ENCODE measurements at regions not wholly inside any gene's neighbourhood (a gene's known extent, or its start where the extent isn't known, plus 50 kb on each side); places are given as distances from the start of the nearest gene placed in this dataset.

DNA sequence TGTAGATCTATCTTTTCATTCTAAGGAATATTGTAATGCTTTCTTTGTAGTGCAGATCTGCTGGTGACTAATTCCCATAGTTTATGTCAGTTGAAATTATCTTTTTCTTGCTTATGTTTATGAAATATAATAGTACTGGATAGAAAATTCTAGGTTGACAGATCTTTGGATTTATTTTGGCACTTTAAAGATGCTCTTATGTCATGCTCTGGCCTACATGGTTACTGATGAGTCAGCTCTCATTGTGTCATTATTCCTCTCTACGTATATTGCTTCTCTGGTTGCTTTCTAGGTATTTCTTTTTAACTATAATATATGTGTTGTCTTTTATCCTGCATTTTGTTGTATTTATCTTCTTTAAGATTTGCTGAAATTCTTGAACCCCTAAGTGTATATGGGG, 955.5 kb upstream of the CHORDC1 start:
- DNase-seq (ENCODE audit: low read depth) = no peak
- no peak for TF ChIP-seq CTCF (IDR thresholded peaks at IDR 0.05; ENCODE audit: low read depth, low read length, missing control alignments)
- no peak overlapping the region for H3K4me3 ChIP-seq (ENCODE audit: low read depth, low read length)

DNA sequence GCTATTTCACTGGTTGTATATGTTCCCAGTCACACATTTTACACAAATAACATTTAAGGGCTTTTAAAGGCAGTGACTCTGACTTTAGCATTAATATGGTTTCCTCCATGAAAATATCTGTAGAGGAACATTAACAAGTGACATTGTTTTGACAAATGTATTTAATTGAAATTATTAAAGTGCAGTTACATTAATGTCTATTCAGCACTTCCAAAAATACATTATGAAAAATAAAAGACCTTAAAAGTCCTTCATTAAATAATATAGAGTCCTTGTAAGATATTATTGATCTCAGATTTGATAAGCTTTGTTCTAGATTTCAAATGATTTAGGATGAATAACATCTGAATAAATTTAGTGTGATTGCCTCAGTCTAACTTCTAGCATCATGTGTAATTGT, 951.9 kb upstream of the CHORDC1 start:
- DNase-seq (ENCODE audit: low read depth) = no peak
- H3K4me3 ChIP-seq (ENCODE audit: low read depth, low read length) = no peak overlapping the region
- TF ChIP-seq CTCF (IDR thresholded peaks at IDR 0.05; ENCODE audit: low read depth, low read length, missing control alignments) = no peak

GRCh38 chr11:91174193-91174592, 951.3 kb upstream of the CHORDC1 start:
- DNase-seq (ENCODE audit: low read depth) = no peak
- no peak overlapping the region for H3K4me3 ChIP-seq (ENCODE audit: low read depth, low read length)
- no peak for TF ChIP-seq CTCF (IDR thresholded peaks at IDR 0.05; ENCODE audit: low read depth, low read length, missing control alignments)

- H3K4me3 ChIP-seq (ENCODE audit: low read depth, low read length) = no peak overlapping the region
- no peak for DNase-seq (ENCODE audit: low read depth)
- no peak for TF ChIP-seq CTCF (IDR thresholded peaks at IDR 0.05; ENCODE audit: low read depth, low read length, missing control alignments)
Observed at GRCh38 chr11:91173701-91174100, 950.9 kb upstream of the CHORDC1 start.

GRCh38 chr11:91170711-91171110, 947.9 kb upstream of the CHORDC1 start:
- H3K4me3 ChIP-seq (ENCODE audit: low read depth, low read length) = no peak overlapping the region
- TF ChIP-seq CTCF (IDR thresholded peaks at IDR 0.05; ENCODE audit: low read depth, low read length, missing control alignments) = no peak
- DNase-seq (ENCODE audit: low read depth) = no peak

GRCh38 chr11:91164452-91164822, 941.6 kb upstream of the CHORDC1 start:
- no peak for TF ChIP-seq CTCF (IDR thresholded peaks at IDR 0.05; ENCODE audit: low read depth, low read length, missing control alignments)
- DNase-seq (ENCODE audit: low read depth) = no peak

GRCh38 chr11:91163619-91164451, 941.0 kb upstream of the CHORDC1 start:
- no peak for TF ChIP-seq CTCF (IDR thresholded peaks at IDR 0.05; ENCODE audit: low read depth, low read length, missing control alignments)
- DNase-seq (ENCODE audit: low read depth) = no peak

More at GRCh38 chr11:91164452-91164822, 941.6 kb upstream of the CHORDC1 start:
- H3K4me3 ChIP-seq (ENCODE audit: low read depth, low read length) = no peak overlapping the region

More at GRCh38 chr11:91163619-91164451, 941.0 kb upstream of the CHORDC1 start:
- no peak overlapping the region for H3K4me3 ChIP-seq (ENCODE audit: low read depth, low read length)
